Right cardiac atrium (tissue), 5 donors: ENCODE measurements at regions not wholly inside any gene's neighbourhood (a gene's known extent, or its start where the extent isn't known, plus 50 kb on each side); places are given as distances from the start of the nearest gene placed in this dataset.
A peak's percentile ranks its signal among the peaks of the same experiment; 100 is the strongest.

Source experiments
- ATAC-seq, 2 donors: fragments of 200-7000 bp; cut with Tn5 transposase; one replicate each; pipeline versions ENCODE4 v1.8.0 to v1.9.1; 2020; ENCODE audit warnings: moderate library complexity in 2 of 2, mild to moderate bottlenecking in 1 of 2
- DNase-seq, 3 donors: peaks; one replicate each; pipeline ENCODE4 v3.0.0-alpha.2; 2020
- H3K27ac ChIP-seq: one replicate; pipeline ENCODE4 v1.5.1; 2013; ENCODE audit warnings: mild to moderate bottlenecking, low read length, control low read depth, moderate library complexity
- H3K27me3 ChIP-seq: one replicate; pipeline ENCODE4 v1.6.1; 2013; ENCODE audit not compliant: control insufficient read depth, insufficient read depth
- H3K4me1 ChIP-seq: one replicate; pipeline ENCODE4 v1.6.1; 2013; ENCODE audit warnings: low read length; ENCODE audit not compliant: control insufficient read depth, insufficient read depth
- H3K4me3 ChIP-seq: one replicate; pipeline ENCODE4 v1.5.1; 2013; ENCODE audit warnings: low read length, control low read depth
- H3K9me3 ChIP-seq: one replicate; pipeline ENCODE4 v1.6.1; 2013; ENCODE audit warnings: low read length; ENCODE audit not compliant: control insufficient read depth
- WGBS: extraction: QIAGEN DNeasy Blood & Tissue Kit; methylation state at CpG from one replicate; pipeline ENCODE4 v1.1.7; 2013; 5-methylcytosine and 5-hydroxymethylcytosine counted together
- intact Hi-C, 4 donors: fragments of 100-400 bp; cut with DNase I; formaldehyde crosslinking; loops; one replicate each; pipeline versions ENCODE4 v1.11.0 to v1.14.0; 2022 to 2023
- donor health status: healthy with polysubstance abuse.
- donor health status: DM: no; HTN: yes; CAD: no.
- donor health status: DM: no; HTN: no; CAD: no.
- donor health status: DM: no; HTN: yes; CAD: no; lungs with severe emphysema.
- donor health status: DM: yes; HTN: yes; CAD: no.

DNA sequence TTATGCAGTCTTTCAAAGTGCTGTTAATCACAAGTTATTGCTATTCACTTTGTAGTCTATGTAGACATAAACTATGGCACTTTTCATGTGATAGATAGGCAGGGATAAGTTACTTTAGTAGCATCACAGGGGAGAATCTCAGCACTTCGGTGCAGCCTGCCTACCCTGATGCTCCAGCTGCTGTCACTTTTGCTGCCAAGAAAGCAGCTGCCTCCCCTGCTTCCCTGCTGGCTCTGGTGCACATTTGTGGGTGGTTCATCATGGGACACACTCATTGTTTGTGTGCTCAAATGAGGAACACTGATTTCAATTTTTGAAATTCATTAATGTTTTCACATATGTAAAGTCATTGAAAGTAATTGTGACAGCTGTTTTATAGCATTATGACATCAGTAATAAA, 272.6 kb downstream of the S1PR1 start:
- DNase-seq (peak in 1 of 3 donors; percentile 44), ATAC-seq (no peak)
- Histone ChIP-seq H3K27me3 (no peaks in the 10 kb centered on the region), H3K9me3 (no peaks in the 10 kb centered on the region), H3K4me3 (no peak overlapping the region), H3K4me1 (no peaks in the 10 kb centered on the region), H3K27ac (no peak overlapping the region)
- 46% methylated on average over 1 of the region's 1 CpG for WGBS
- intact Hi-C loops, result no loop called here

DNA sequence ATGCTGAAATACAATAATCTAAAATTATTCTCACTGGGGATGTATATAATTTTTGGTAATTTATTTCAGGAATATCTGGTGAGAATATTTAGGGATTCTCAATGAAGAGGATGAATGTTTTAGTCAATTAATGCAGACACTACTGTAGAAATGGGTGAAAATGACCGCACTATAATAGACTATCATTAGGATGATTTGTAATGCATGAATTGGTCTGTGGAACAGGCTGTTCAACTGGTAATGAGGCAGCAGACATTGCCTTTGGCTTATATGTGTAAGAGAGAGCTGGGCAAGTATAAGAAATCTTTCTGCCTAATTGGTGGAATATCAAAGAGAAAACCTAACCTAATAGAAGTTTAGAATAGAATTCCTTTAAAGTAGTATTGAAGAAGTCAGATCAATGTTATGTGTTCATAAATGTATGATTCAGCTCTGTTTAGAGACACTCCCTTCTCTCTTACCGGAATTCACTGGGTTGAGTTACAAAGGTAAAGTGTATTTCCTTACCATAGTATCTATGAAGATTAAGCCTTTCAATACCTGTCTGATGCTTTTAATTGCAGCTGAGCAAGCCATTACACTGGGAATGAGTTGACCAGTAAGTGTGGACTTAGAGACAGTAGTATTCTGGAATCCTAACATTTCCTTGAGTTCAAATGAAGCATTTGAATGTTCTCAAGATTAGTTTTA, 274.5 kb downstream of the S1PR1 start:
- intact Hi-C loops, result no loop called here
- Histone ChIP-seq H3K27me3 (no peaks in the 10 kb centered on the region), H3K4me3 (no peak overlapping the region), H3K4me1 (no peaks in the 10 kb centered on the region), H3K9me3 (no peaks in the 10 kb centered on the region), H3K27ac (no peak overlapping the region)
- ATAC-seq, result no peak
- no peak for DNase-seq
- 92% methylated on average over 2 of the region's 2 CpGs for WGBS

DNA sequence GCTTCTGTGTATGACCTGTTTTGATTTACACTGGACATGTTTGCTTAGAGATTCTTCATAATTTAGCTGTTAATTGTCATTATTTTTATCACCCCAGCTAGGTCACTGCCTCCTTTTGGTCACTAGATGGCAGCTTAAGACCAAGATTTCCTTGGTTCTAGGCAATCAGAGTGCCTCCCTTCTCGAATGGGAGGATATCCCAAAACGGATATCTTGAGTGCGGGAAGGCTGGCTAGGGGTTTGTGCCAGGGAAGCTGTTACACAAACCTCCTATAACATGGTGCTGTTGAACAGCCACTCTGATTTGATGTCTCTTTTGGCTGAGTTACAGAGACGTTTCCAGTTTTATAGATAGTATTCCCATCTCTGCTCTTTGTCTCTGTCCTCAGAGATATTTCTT, 283.5 kb downstream of the S1PR1 start:
- ATAC-seq, result peak; percentile 57 to 80

DNA sequence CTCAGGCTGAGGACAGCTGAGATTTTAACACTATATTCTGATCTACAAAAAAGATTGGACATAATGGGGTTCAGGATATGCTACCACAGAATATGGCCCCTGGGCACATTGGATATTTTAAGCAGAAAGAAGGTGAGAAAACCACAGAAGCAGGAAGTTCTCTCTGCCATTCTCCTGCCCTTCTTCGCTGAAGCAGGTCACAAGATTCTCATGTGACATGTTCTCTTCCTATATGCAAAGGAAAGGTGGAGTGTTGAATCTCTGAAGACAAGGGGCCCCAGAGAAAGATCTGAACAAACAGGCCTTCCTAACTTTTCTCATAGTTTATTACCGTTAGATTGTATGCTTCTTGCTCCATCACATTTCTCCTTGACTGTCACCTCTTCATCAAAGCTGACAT, 285.7 kb downstream of the S1PR1 start:
- no peak overlapping the region for H3K4me3 ChIP-seq
- no peaks in the 10 kb centered on the region for H3K9me3 ChIP-seq
- DNase-seq, result no peak
- no peak overlapping the region for H3K27ac ChIP-seq
- ATAC-seq, result no peak
- WGBS, result 86% methylated on average over 2 of the region's 2 CpGs
- intact Hi-C loops, result no loop called here
- H3K4me1 ChIP-seq, result no peaks in the 10 kb centered on the region
- H3K27me3 ChIP-seq, result no peaks in the 10 kb centered on the region

More for the DNA sequence above, 283.5 kb downstream of the S1PR1 start:
- Histone ChIP-seq H3K4me1 (no peaks in the 10 kb centered on the region), H3K27ac (no peak overlapping the region), H3K27me3 (no peaks in the 10 kb centered on the region), H3K9me3 (no peaks in the 10 kb centered on the region), H3K4me3 (no peak overlapping the region)
- WGBS, result 2% methylated on average over 4 of the region's 4 CpGs
- peak in 1 of 3 donors; percentile 30 for DNase-seq
- intact Hi-C loops, result no loop called here

DNA sequence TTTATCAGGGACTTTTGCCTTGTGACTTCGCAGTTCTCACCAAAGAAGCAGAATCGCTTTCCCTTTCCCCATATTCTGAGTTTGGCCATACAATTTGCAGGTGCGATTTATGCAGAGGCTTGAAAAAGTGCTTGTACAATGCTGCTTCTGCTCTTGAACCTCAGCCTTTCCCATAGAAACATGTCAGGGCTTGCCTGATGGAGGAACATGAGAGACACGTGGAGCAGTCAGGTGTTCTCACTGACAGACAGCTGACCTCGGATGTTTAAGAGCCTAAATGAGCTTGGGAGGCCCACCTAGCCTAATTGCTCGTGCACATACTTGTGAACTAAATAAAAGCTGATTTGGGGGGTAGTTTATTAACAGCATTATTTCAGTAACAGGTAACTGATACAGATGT, 290.0 kb downstream of the S1PR1 start:
- H3K27me3 ChIP-seq, result no peaks in the 10 kb centered on the region
- H3K27ac ChIP-seq, result no peak overlapping the region
- 62% methylated on average over 6 of the region's 6 CpGs for WGBS
- H3K9me3 ChIP-seq, result no peaks in the 10 kb centered on the region
- no peak for ATAC-seq
- no peak overlapping the region for H3K4me3 ChIP-seq
- intact Hi-C loops, result no loop called here
- no peak for DNase-seq
- no peaks in the 10 kb centered on the region for H3K4me1 ChIP-seq

DNA sequence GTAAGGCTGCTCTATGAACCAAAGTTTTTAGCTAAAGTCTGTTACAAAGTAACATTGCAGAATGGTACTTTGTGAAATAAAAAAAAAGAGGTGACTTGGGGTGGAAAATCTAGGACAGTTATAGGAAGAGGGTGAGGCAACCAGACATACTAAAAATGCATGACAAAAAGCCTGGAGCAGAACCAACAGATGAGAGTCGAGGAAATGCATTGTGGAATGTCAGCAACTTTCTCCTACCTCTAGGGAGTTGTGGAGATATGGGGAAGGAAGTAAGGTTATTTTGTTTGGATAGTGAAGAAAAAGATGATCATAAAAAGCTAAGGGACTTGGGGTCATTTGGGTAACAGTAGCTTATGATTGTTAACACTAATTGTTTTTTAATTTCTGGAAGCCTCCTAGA, 295.6 kb downstream of the S1PR1 start:
- no peak for ATAC-seq
- H3K9me3 ChIP-seq, result no peaks in the 10 kb centered on the region
- no peaks in the 10 kb centered on the region for H3K27me3 ChIP-seq
- intact Hi-C loops, result no loop called here
- WGBS, result 22% methylated on average over 1 of the region's 1 CpG
- H3K4me3 ChIP-seq, result no peak overlapping the region
- no peak overlapping the region for H3K27ac ChIP-seq
- H3K4me1 ChIP-seq, result no peaks in the 10 kb centered on the region
- no peak for DNase-seq

DNA sequence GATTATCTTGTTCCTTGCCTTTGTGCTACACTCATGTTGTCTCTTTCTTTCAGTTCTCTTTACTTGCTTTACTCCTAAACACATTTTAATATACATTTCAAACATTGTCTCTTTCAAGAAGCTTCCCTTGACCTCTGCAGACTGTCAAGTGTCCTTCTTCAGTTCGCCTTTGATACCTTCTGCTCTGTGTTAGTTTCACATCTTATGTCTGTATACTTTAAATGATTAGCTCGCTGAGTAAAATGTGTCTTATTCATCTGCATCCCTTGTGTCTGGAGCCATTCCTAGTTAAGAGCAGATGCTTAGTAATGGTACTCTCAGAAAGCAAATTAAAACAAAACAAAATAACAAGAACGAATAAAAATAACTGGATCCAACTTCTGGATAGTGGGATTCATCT, 303.3 kb downstream of the S1PR1 start:
- 76% methylated on average over 3 of the region's 3 CpGs for WGBS
- Histone ChIP-seq H3K4me3 (no peak overlapping the region), H3K27me3 (no peaks in the 10 kb centered on the region), H3K4me1 (no peaks in the 10 kb centered on the region), H3K27ac (no peak overlapping the region), H3K9me3 (no peaks in the 10 kb centered on the region)
- ATAC-seq (no peak), DNase-seq (no peak)
- intact Hi-C loops, result no loop called here

DNA sequence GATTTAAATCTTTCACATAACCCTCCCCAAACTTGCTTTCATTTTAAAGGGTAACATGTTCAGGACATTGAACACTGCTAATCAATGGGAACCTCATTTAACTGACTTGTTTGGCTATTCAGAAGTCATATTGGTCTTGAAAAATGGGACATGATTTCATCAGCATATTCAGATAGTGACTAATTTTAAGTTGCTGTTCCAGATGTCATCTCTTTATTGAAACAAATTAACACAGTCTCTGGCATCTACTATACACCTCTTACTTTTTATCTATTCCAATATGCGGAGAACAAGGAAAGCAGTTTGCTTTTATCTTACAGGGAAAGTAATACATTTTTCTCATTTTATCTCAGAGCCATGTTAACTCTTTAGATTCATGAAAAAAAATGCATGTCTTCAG, 310.1 kb downstream of the S1PR1 start:
- H3K4me1 ChIP-seq, result no peaks in the 10 kb centered on the region
- WGBS, result 0% methylated on average over 1 of the region's 1 CpG
- no peak overlapping the region for H3K4me3 ChIP-seq
- no peak overlapping the region for H3K27ac ChIP-seq
- ATAC-seq (no peak), DNase-seq (no peak)
- no peaks in the 10 kb centered on the region for H3K27me3 ChIP-seq
- H3K9me3 ChIP-seq, result no peaks in the 10 kb centered on the region
- intact Hi-C loops, result no loop called here

DNA sequence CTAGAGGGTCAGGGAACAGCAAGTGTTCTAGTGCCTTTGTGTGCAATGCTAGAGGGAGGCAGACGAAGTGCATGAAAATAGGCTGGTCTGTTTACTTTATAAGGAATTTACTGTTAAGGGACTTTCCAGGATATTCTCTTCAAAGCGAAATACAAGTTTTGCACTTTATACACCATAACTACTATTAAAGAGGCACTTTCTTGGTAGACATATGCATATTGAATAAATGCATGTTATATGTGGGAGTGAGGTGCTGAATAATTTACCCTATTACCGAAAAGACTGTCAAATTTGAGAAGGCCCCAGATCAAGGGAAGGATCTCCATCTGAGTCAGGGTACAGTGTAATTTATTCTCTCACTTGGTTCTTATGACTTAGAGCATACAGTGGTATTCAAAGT, 310.5 kb downstream of the S1PR1 start:
- DNase-seq, result no peak
- H3K9me3 ChIP-seq, result no peaks in the 10 kb centered on the region
- H3K27me3 ChIP-seq, result no peaks in the 10 kb centered on the region
- ATAC-seq, result no peak
- no peaks in the 10 kb centered on the region for H3K4me1 ChIP-seq
- no peak overlapping the region for H3K27ac ChIP-seq
- intact Hi-C loops, result no loop called here
- 59% methylated on average over 3 of the region's 3 CpGs for WGBS
- H3K4me3 ChIP-seq, result no peak overlapping the region

DNA sequence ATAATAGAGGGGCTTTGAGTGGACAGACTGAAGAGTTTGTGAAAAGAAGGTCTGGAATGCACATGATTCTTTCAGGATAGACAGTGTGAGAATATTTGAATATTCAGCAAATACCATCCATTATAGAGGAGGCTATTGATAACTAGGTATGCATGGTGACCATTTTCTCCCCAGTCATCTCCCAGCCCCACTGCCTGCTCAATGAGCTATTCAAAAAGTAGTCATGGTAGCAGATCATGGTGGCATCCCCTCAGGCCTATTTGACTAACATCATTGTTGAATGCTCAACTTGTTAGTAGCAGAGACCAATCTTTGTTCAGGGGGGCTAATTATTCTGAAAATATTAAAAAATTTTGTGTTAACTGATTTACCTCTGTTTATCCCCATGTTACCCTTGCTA, 311.6 kb downstream of the S1PR1 start:
- H3K27me3 ChIP-seq, result no peaks in the 10 kb centered on the region
- intact Hi-C loops, result no loop called here
- ATAC-seq, result no peak
- H3K27ac ChIP-seq, result no peak overlapping the region
- no peaks in the 10 kb centered on the region for H3K9me3 ChIP-seq
- DNase-seq, result no peak
- H3K4me1 ChIP-seq, result no peaks in the 10 kb centered on the region
- no peak overlapping the region for H3K4me3 ChIP-seq

DNA sequence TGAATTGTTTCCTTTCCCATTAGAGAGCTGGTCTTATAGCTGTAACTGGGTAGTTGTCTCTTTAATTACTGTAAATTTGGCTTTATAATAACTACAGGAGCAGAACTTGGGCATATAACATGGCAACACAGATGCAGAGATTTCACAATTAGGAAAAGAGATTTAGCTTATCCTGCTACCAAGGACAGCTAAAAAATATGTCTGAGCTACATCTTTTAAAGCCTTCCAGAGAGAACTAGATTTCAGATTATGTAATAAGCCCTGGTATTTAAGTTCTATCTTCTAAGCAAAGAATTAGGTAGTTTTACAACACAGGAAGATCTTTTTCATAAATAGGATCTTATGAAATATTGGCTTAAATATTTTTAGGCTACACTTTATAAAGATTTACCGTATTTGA, 313.8 kb downstream of the S1PR1 start:
- H3K27ac ChIP-seq, result no peak overlapping the region
- WGBS, result 100% methylated on average over 1 of the region's 1 CpG
- H3K4me1 ChIP-seq, result no peaks in the 10 kb centered on the region
- DNase-seq (no peak), ATAC-seq (no peak)
- intact Hi-C loops, result no loop called here
- no peak overlapping the region for H3K4me3 ChIP-seq
- no peaks in the 10 kb centered on the region for H3K27me3 ChIP-seq
- no peaks in the 10 kb centered on the region for H3K9me3 ChIP-seq

DNA sequence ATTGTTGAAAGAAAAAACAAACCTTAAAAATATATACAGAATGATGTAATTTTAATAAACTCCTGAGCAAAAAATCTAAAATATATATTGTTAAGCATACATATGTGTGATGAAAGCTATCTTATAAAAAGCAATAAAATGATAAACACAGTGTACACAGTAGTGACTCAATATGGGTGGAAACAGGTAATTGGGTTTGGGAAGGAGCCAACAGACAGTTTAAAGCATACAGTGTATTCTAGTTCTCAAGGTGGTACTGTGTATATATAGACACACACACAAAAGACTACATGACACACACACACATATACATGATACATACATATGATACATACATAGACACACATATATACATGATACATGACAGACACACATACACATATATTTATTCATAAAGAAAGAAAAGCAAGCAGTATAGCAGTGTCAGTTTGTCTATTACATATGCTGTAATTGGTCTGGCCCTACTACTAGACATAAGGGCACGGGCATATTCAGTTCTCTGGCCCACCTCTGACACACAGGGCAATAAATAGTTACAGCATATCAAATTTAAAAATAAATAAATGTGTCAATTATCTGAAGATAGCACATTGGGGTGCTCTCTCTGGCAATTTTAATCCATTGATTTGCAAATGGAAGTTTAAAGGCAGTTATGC, 330.2 kb downstream of the S1PR1 start:
- DNase-seq, result no peak
- no peak for ATAC-seq
- H3K27me3 ChIP-seq, result no peaks in the 10 kb centered on the region
- intact Hi-C loops, result no loop called here
- no peak overlapping the region for H3K4me3 ChIP-seq
- H3K27ac ChIP-seq, result no peak overlapping the region
- 97% methylated on average over 1 of the region's 1 CpG for WGBS
- no peaks in the 10 kb centered on the region for H3K9me3 ChIP-seq
- H3K4me1 ChIP-seq, result no peaks in the 10 kb centered on the region
